Pancreas (tissue), 10 donors: ENCODE measurements at regions not wholly inside any gene's neighbourhood (a gene's known extent, or its start where the extent isn't known, plus 50 kb on each side); places are given as distances from the start of the nearest gene placed in this dataset.

ENCODE experiments used
- ATAC-seq, 4 donors: fragments of 200-7000 bp; cut with Tn5 transposase; one replicate each; pipeline versions ENCODE4 v1.8.0 to v1.9.1; 2020; ENCODE audit warnings: mild to moderate bottlenecking in 4 of 4, moderate library complexity in 4 of 4
- DNase-seq, 6 donors: peaks; one replicate each; pipeline ENCODE4 v3.0.0-alpha.2; 2020
- FAIRE-seq: peaks from 2 replicates; lab custom pipeline; 2012; peaks lifted over from hg19 to GRCh38; lab: Jason Lieb, UNC
- H3K27ac ChIP-seq, 4 donors: fragments of 200-600 bp; sonication (generic); 1 replicate in 3 of 4; 2 replicates in 1 of 4; pipeline versions ENCODE4 v1.5.0 to v1.8.0; 2020
- H3K27me3 ChIP-seq, 4 donors: fragments of 200-600 bp; one replicate each; pipeline ENCODE4 v1.8.0; 2021
- H3K36me3 ChIP-seq, 3 donors: fragments of 200-600 bp; sonication (generic) in 1 of 3; one replicate each; pipeline versions ENCODE4 v1.5.0 to v1.8.0; 2020 to 2021
- H3K4me1 ChIP-seq, 3 donors: fragments of 200-600 bp; one replicate each; pipeline ENCODE4 v1.8.0; 2021
- H3K4me3 ChIP-seq, 4 donors: fragments of 200-600 bp; sonication (generic) in 2 of 4; one replicate each; pipeline versions ENCODE4 v1.5.0 to v1.8.0; 2020 to 2021
- H3K9me3 ChIP-seq, 4 donors: fragments of 200-600 bp; one replicate each; pipeline ENCODE4 v1.8.0; 2021
- WGBS, 2 donors: extraction: QIAGEN DNeasy Blood & Tissue Kit; methylation state at CpG; one replicate each; pipeline ENCODE4 v1.1.7; 2013; 5-methylcytosine and 5-hydroxymethylcytosine counted together
- intact Hi-C, 3 donors: fragments of 100-400 bp; cut with DNase I; formaldehyde crosslinking; loops; one replicate each; pipeline versions ENCODE4 v1.11.1 to v1.14.2; 2022
- TF ChIP-seq, protein P1 (sequence below), 4 donors: fragments of 200-600 bp; sonication (generic) in 3 of 4; IDR thresholded peaks; one replicate each; pipeline versions ENCODE4 v1.5.0 to v1.8.0; 2021; ENCODE audit warnings: antibody characterized with exemption in 4 of 4
- donor health status: healthy with polysubstance abuse.
- donor health status: DM: no; HTN: no; CAD: no; lungs with moderate emphysema.
- donor health status: DM: no; HTN: no; CAD: no.
- donor health status: control.
- donor health status: control.
- donor health status: Bipolar disorder and iron deficiency.
- donor health status: DM: yes; HTN: yes; CAD: no.
- donor health status: DM: no; HTN: no; CAD: no.
- donor health status: DM: no; HTN: no; CAD: no.
- donor health status: DM: yes; HTN: yes; CAD: no.

DNA sequence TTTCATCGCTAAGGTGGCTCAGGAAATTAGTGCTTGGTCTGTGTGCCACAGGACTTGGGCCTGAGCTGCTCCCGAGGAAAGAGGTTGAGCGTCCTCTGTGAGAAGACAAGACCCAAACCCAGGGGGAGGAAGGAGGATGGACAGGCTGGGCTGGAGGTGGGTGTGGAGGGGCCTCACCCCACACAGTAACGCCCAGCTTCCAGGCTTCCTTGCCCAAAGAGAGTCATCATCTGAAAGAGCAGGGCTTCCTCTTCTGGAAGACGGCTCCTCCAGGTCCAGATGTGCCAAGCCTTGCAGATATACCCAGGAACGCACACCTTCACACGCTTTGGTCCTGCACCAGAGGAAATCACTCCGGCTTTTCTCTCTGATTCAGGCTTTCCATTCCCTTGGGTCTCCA lies 127.8 kb upstream of the MGMT start:
- intact Hi-C loops: no loop called here
- ATAC-seq: no peak

DNA sequence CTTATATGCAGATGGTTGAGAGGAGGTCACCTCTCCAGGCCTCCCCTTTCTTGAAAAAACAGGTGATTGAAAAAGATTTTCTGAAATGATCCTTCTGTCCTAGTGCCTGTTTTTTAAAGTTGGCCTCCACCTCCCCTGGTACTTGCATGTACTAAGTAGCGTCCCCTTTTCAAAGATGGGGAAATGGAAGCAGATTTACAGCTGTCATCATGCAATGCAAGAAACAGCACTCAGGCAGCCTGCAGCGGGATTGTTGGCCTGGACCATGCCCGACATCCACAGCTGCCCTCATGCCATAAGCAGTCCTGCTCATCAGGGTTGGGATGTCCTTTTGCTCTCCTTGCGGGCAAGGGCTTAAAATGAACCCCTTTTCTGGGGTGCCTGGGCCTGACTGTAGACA lies 127.2 kb upstream of the MGMT start:
- ATAC-seq (no peak), DNase-seq (no peak), FAIRE-seq (no peak)
- H3K4me1 ChIP-seq: no peaks in the 10 kb centered on the region
- 76 to 85% methylated on average over 4 of the region's 4 CpGs for WGBS, 2 donors
- TF ChIP-seq, protein P1, sequence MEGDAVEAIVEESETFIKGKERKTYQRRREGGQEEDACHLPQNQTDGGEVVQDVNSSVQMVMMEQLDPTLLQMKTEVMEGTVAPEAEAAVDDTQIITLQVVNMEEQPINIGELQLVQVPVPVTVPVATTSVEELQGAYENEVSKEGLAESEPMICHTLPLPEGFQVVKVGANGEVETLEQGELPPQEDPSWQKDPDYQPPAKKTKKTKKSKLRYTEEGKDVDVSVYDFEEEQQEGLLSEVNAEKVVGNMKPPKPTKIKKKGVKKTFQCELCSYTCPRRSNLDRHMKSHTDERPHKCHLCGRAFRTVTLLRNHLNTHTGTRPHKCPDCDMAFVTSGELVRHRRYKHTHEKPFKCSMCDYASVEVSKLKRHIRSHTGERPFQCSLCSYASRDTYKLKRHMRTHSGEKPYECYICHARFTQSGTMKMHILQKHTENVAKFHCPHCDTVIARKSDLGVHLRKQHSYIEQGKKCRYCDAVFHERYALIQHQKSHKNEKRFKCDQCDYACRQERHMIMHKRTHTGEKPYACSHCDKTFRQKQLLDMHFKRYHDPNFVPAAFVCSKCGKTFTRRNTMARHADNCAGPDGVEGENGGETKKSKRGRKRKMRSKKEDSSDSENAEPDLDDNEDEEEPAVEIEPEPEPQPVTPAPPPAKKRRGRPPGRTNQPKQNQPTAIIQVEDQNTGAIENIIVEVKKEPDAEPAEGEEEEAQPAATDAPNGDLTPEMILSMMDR (IDR thresholded peaks at IDR 0.05): no peak
- H3K4me3 ChIP-seq: no peak overlapping the region
- H3K27ac ChIP-seq: no peak overlapping the region
- intact Hi-C loops: no loop called here
- no peaks in the 10 kb centered on the region for H3K36me3 ChIP-seq
- H3K27me3 ChIP-seq: no peaks in the 10 kb centered on the region
- no peaks in the 10 kb centered on the region for H3K9me3 ChIP-seq

More for the DNA sequence above, 127.8 kb upstream of the MGMT start:
- FAIRE-seq (no peak), DNase-seq (no peak)
- 80 to 86% methylated on average over 8 of the region's 8 CpGs for WGBS, 2 donors
- no peaks in the 10 kb centered on the region for H3K9me3 ChIP-seq
- TF ChIP-seq, protein P1 (IDR thresholded peaks at IDR 0.05): no peak
- no peaks in the 10 kb centered on the region for H3K27me3 ChIP-seq
- no peak overlapping the region for H3K27ac ChIP-seq
- H3K4me3 ChIP-seq: no peak overlapping the region
- H3K36me3 ChIP-seq: no peaks in the 10 kb centered on the region
- H3K4me1 ChIP-seq: no peaks in the 10 kb centered on the region

DNA sequence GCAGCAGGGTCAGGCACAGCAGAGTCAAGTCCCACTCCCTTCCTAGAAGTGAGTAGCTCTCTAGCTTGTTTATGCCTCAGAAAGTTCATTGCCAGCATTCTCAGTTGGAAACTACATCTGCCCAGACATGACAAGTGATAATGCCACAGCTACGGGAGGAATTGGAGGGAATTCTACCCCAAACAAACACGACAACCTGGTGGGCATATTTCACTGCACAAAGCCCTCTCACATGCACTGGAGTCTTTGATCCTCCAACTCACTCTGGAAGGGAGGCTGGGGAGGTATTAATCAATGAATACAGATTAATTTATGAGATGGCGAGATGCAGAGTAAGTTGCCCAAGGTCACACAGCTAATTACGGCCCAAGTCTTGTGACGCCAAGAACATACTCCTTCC lies 126.0 kb upstream of the MGMT start:
- intact Hi-C loops: no loop called here
- FAIRE-seq (no peak), DNase-seq (no peak), ATAC-seq (no peak)
- H3K4me1 ChIP-seq: no peaks in the 10 kb centered on the region
- no peak overlapping the region for H3K4me3 ChIP-seq
- no peaks in the 10 kb centered on the region for H3K9me3 ChIP-seq
- no peaks in the 10 kb centered on the region for H3K36me3 ChIP-seq
- TF ChIP-seq, protein P1 (IDR thresholded peaks at IDR 0.05): no peak
- H3K27ac ChIP-seq: no peak overlapping the region
- 17 to 20% methylated on average over 5 of the region's 5 CpGs for whole genome bisulfite sequencing, 2 donors
- no peaks in the 10 kb centered on the region for H3K27me3 ChIP-seq

DNA sequence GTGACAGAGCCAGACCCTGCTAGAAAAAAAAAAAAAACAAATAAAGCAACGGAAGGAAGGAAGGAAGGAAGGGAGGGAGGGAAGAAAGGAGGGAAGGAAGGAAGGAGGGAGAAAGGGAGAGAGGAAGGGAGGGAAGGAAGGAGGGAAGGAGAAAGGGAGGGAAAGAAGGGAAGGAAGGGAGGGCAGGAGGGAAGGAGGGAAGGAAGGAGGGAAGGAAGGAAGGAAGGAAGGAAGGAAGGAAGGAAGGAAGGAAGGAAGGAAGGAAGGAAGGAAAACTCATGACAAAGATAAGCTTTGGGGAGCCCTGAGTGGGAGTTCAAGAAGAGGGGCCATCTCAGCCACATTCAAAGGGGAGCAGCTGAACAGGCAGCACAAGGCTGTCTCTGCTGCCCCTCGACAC lies 124.7 kb upstream of the MGMT start:
- H3K4me3 ChIP-seq: no peak overlapping the region
- H3K4me1 ChIP-seq: no peaks in the 10 kb centered on the region
- DNase-seq (no peak), ATAC-seq (no peak), FAIRE-seq (no peak)
- no peaks in the 10 kb centered on the region for H3K27me3 ChIP-seq
- intact Hi-C loops: no loop called here
- TF ChIP-seq, protein P1 (IDR thresholded peaks at IDR 0.05): no peak
- no peaks in the 10 kb centered on the region for H3K36me3 ChIP-seq
- H3K27ac ChIP-seq: no peak overlapping the region
- no peaks in the 10 kb centered on the region for H3K9me3 ChIP-seq
- 40 to 44% methylated on average over 2 of the region's 2 CpGs for WGBS, 2 donors

DNA sequence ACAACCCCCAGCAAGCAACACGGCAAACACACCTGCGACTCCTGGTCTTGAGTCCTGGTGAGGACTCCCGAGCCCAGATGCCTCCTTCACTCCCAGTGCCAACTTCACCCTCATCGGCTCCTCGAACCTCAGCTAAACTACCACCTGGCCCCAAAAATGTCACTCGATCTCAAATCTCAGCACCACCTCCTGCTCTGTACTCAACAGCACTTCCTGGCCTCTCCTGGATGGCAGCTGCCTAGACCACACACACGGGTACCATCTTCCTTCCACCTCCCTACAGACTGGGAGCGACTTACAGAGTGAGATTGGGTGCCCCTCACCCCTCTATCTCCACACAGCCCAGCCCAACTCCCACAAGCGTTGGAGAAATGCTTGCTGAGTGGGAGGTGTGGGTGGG lies 123.9 kb upstream of the MGMT start:
- Histone ChIP-seq H3K27me3 (no peaks in the 10 kb centered on the region), H3K27ac (no peak overlapping the region), H3K9me3 (no peaks in the 10 kb centered on the region), H3K36me3 (no peaks in the 10 kb centered on the region), H3K4me1 (no peaks in the 10 kb centered on the region), H3K4me3 (no peak overlapping the region)
- TF ChIP-seq, protein P1 (IDR thresholded peaks at IDR 0.05): no peak
- no peak for DNase-seq
- WGBS, 2 donors: 56 to 75% methylated on average over 9 of the region's 9 CpGs
- intact Hi-C loops: no loop called here
- FAIRE-seq: no peak
- ATAC-seq: no peak
